Mucosa of descending colon (tissue), 3 donors: ENCODE measurements at regions not wholly inside any gene's neighbourhood (a gene's known extent, or its start where the extent isn't known, plus 50 kb on each side); places are given as distances from the start of the nearest gene placed in this dataset.

Source experiments
- ATAC-seq: fragments of 200-7000 bp; cut with Tn5 transposase; one replicate; pipeline ENCODE4 v1.9.1; 2020; ENCODE audit warnings: mild to moderate bottlenecking, moderate library complexity
- DNase-seq, 3 donors: peaks; one replicate each; pipeline ENCODE4 v3.0.0-alpha.2; 2020
- H3K36me3 ChIP-seq: fragments of 200-600 bp; one replicate; pipeline ENCODE4 v1.8.0; 2021; ENCODE audit warnings: low read depth, mild to moderate bottlenecking
- H3K4me1 ChIP-seq: fragments of 200-600 bp; one replicate; pipeline ENCODE4 v1.8.0; 2021; ENCODE audit warnings: low read depth, mild to moderate bottlenecking
- H3K4me3 ChIP-seq: fragments of 200-600 bp; one replicate; pipeline ENCODE4 v1.8.0; 2021; ENCODE audit warnings: mild to moderate bottlenecking
- H3K9me3 ChIP-seq: fragments of 200-600 bp; one replicate; pipeline ENCODE4 v1.8.0; 2021; ENCODE audit warnings: mild to moderate bottlenecking
- CTCF ChIP-seq: fragments of 200-600 bp; IDR thresholded peaks from one replicate; pipeline ENCODE4 v1.8.0; 2022; ENCODE audit warnings: antibody characterized with exemption, mild to moderate bottlenecking
- intact Hi-C, 2 donors: fragments of 100-400 bp; cut with DNase I in 1 of 2; cut with micrococcal nuclease in 1 of 2; formaldehyde crosslinking; loops; one replicate each; pipeline versions ENCODE4 v1.11.0 to v1.11.1; 2022; cut with DNase I, micrococcal nuclease
- donor health status: DM: no; HTN: no; CAD: no; lungs with moderate emphysema.
- donor health status: DM: no; HTN: no; CAD: no.
- donor health status: DM: no; HTN: yes; CAD: no.

GRCh38 chr2:16885027-16885426 lies 219.4 kb upstream of the CYRIA start:
- no peak for ATAC-seq

GRCh38 chr2:16882706-16883105 lies 217.1 kb upstream of the CYRIA start:
- no peak for DNase-seq
- TF ChIP-seq CTCF: no peak
- no peaks in the 10 kb centered on the region for H3K36me3 ChIP-seq

More at GRCh38 chr2:16885027-16885426, 219.4 kb upstream of the CYRIA start:
- intact Hi-C loops: no loop called here
- Histone ChIP-seq H3K4me3 (no peak overlapping the region), H3K9me3 (no peaks in the 10 kb centered on the region), H3K4me1 (no peaks in the 10 kb centered on the region), H3K36me3 (no peaks in the 10 kb centered on the region)
- TF ChIP-seq CTCF: no peak
- DNase-seq: no peak

DNA sequence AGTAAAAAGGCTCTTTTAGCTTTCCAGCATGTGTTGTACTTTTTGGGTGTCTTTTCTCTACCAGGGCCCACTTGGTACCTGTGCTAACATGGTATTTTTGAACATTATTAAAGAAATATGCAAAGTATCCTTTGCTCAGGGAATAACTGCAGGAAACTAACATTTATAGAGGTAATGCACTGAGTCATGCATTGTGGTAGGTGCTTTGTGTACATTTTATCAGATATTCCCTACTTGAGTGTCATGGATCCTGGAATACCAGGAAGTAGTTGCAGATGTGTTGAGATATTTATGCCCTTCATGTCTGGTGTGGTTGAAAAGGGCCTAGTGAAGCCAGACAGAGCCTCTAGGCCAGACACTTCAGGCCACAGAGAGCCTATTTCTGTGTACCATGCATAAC lies 215.5 kb upstream of the CYRIA start:
- Histone ChIP-seq H3K36me3 (no peaks in the 10 kb centered on the region), H3K9me3 (no peaks in the 10 kb centered on the region), H3K4me3 (no peak overlapping the region), H3K4me1 (no peaks in the 10 kb centered on the region)
- TF ChIP-seq CTCF: no peak
- ATAC-seq (no peak), DNase-seq (no peak)
- intact Hi-C loops: no loop called here

More at GRCh38 chr2:16882706-16883105, 217.1 kb upstream of the CYRIA start:
- no peaks in the 10 kb centered on the region for H3K9me3 ChIP-seq
- no peak overlapping the region for H3K4me3 ChIP-seq
- intact Hi-C loops: no loop called here
- ATAC-seq: no peak
- no peaks in the 10 kb centered on the region for H3K4me1 ChIP-seq

DNA sequence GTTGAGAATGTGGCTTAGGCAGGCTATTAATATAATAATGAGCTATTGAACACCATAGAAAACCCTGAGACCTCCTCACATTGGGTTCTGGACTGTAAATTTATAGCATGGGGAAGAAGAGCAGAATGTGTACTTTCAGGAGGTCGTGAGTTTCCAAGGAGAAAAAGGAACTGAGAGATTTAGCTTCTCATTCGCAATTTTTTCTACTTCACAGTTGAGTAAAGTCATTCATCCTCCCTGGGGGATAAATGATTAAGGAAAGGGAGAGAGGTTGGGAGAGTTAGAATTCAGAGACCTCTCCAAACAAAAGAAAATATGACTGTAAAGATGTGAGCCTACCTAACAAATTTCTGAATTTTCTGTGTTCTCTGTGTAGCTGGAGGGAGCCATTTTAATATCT lies 205.8 kb upstream of the CYRIA start:
- Histone ChIP-seq H3K4me1 (no peaks in the 10 kb centered on the region), H3K4me3 (no peak overlapping the region), H3K9me3 (no peaks in the 10 kb centered on the region), H3K36me3 (no peaks in the 10 kb centered on the region)
- ATAC-seq (no peak), DNase-seq (no peak)
- no peak for TF ChIP-seq CTCF
- intact Hi-C loops: no loop called here

DNA sequence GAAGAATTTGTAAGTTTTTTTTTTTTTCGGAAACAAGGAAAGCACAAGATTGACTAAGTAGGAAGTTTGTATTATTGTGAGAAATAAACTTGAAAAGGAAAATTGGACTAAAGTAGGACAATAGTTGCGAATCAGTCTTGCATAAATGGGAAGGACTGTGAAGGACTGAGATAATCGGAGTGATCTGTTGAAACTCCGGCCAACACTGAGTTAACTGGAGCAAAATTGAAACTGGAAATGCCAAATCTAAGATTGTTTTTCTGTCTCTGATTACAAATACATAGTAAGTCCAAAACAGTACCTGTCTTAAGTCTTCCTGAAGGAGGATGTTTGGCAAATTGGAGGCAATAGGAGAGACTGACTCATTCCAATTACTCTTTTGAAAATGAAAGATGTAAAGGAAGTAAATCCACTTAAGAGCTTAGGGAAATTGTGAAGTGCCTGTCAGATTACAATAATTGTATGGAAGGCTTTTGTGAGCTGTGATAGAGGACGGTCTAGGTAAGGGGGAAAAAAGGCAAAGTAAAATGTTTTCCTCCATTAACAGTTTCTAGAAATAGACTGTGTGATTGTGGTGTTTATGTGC lies 204.9 kb upstream of the CYRIA start:
- TF ChIP-seq CTCF: no peak
- Histone ChIP-seq H3K4me3 (no peak overlapping the region), H3K4me1 (no peaks in the 10 kb centered on the region), H3K36me3 (no peaks in the 10 kb centered on the region), H3K9me3 (no peaks in the 10 kb centered on the region)
- intact Hi-C loops: no loop called here
- no peak for ATAC-seq
- no peak for DNase-seq

DNA sequence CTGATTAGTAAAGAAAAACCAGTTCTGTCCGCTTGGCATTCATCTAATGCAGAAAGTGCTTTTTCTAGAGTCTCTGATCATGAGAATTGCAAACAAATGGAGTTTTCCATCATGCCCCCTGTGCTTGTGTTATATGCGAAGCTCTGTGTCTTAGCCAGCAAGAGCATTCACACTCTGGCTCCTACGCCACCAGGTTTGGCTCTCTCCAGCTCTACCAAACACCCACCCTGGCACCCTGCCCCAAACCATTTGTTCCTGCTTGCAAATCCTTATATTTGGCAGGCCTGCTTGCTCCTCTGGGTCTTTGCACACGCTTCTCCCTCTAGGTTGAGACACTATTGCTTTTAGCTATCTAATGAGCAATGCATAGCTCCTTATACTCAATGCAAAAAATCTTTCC lies 204.1 kb upstream of the CYRIA start:
- Histone ChIP-seq H3K36me3 (no peaks in the 10 kb centered on the region), H3K4me1 (no peaks in the 10 kb centered on the region), H3K9me3 (no peaks in the 10 kb centered on the region), H3K4me3 (no peak overlapping the region)
- DNase-seq (no peak), ATAC-seq (no peak)
- no peak for TF ChIP-seq CTCF
- intact Hi-C loops: no loop called here
